ENCODE measurements at regions not wholly inside any gene's neighbourhood (a gene's known extent, or its start where the extent isn't known, plus 50 kb on each side); places are given as distances from the start of the nearest gene placed in this dataset.
"Not testable (repeated sequence)": the region's sequence is repeated elsewhere in the genome, so short reads cannot be mapped to it uniquely, and the experiment has no call there.

GRCh38 chr4:188688956-188689355 is 549.7 kb downstream of the TRIML1 start:
- no peak for DNase-seq
- intact Hi-C loops (cut with micrococcal nuclease) = no loop called here
- ATAC-seq = no peak

- ATAC-seq (no peak), DNase-seq (no peak)
- intact Hi-C loops (cut with micrococcal nuclease) = no loop called here
Observed at GRCh38 chr4:188691811-188692210, 552.6 kb downstream of the TRIML1 start.

- intact Hi-C loops (cut with micrococcal nuclease) = no loop called here
- no peak for ATAC-seq
- no peak for DNase-seq
Observed at GRCh38 chr4:188695261-188695660, 556.0 kb downstream of the TRIML1 start.

- no peak for DNase-seq
- intact Hi-C loops (cut with micrococcal nuclease) = no loop called here
- ATAC-seq = no peak
Observed at GRCh38 chr4:188697243-188697642, 558.0 kb downstream of the TRIML1 start.

GRCh38 chr4:188701952-188702351 is 562.7 kb downstream of the TRIML1 start:
- DNase-seq = no peak
- ATAC-seq = no peak
- intact Hi-C loops (cut with micrococcal nuclease) = no loop called here

GRCh38 chr4:188704288-188704687 is 565.0 kb downstream of the TRIML1 start:
- ATAC-seq = no peak
- intact Hi-C loops (cut with micrococcal nuclease) = no loop called here
- DNase-seq = no peak

GRCh38 chr4:188707036-188707435 is 567.8 kb downstream of the TRIML1 start:
- ATAC-seq = no peak
- intact Hi-C loops (cut with micrococcal nuclease) = no loop called here
- no peak for DNase-seq

GRCh38 chr4:188714501-188714900 is 575.3 kb downstream of the TRIML1 start:
- intact Hi-C loops (cut with micrococcal nuclease) = no loop called here
- no peak for ATAC-seq
- no peak for DNase-seq

GRCh38 chr4:188714907-188715306 is 575.7 kb downstream of the TRIML1 start:
- no peak for ATAC-seq
- intact Hi-C loops (cut with micrococcal nuclease) = no loop called here

GRCh38 chr4:188717661-188718060 is 578.4 kb downstream of the TRIML1 start:
- DNase-seq (no peak), ATAC-seq (no peak)
- intact Hi-C loops (cut with micrococcal nuclease) = no loop called here

More at GRCh38 chr4:188714907-188715306, 575.7 kb downstream of the TRIML1 start:
- no peak for DNase-seq

- ATAC-seq (no peak), DNase-seq (no peak)
- intact Hi-C loops (cut with micrococcal nuclease) = no loop called here
Observed at GRCh38 chr4:188719794-188720193, 580.6 kb downstream of the TRIML1 start.

- intact Hi-C loops (cut with micrococcal nuclease) = no loop called here
- no peak for DNase-seq
- no peak for ATAC-seq
Observed at GRCh38 chr4:188722911-188723310, 583.7 kb downstream of the TRIML1 start.

- intact Hi-C loops (cut with micrococcal nuclease) = no loop called here
- no peak for ATAC-seq
- DNase-seq = no peak
Observed at GRCh38 chr4:188727746-188728145, 588.5 kb downstream of the TRIML1 start.

- intact Hi-C loops (cut with micrococcal nuclease) = no loop called here
- ATAC-seq (no peak), DNase-seq (no peak)
Observed at GRCh38 chr4:188728359-188728758, 589.1 kb downstream of the TRIML1 start.

- intact Hi-C loops (cut with micrococcal nuclease) = no loop called here
Observed at GRCh38 chr4:188732131-188732530, 592.9 kb downstream of the TRIML1 start.

GRCh38 chr4:188735082-188735481 is 595.8 kb downstream of the TRIML1 start:
- ATAC-seq (no peak), DNase-seq (peak; percentile 18)
- intact Hi-C loops (cut with micrococcal nuclease) = no loop called here

More at GRCh38 chr4:188732131-188732530, 592.9 kb downstream of the TRIML1 start:
- no peak for ATAC-seq
- no peak for DNase-seq

- intact Hi-C loops (cut with micrococcal nuclease) = no loop called here
- DNase-seq (no peak), ATAC-seq (no peak)
Observed at GRCh38 chr4:188737251-188738002, 598.2 kb downstream of the TRIML1 start.

- ATAC-seq; intact Hi-C loops (cut with micrococcal nuclease): not testable (repeated sequence)
- peak; percentile 28 for DNase-seq
Observed at GRCh38 chr4:188738290-188738689, 599.0 kb downstream of the TRIML1 start.

GRCh38 chr4:188740172-188740571 is 600.9 kb downstream of the TRIML1 start:
- ATAC-seq; DNase-seq; intact Hi-C loops (cut with micrococcal nuclease): not testable (repeated sequence)

GRCh38 chr4:188740791-188741190 is 601.5 kb downstream of the TRIML1 start:
- intact Hi-C loops (cut with micrococcal nuclease) = not testable (repeated sequence)

GRCh38 chr4:188754372-188755002 is 615.2 kb downstream of the TRIML1 start:
- DNase-seq (no peak), ATAC-seq (no peak)
- intact Hi-C loops (cut with micrococcal nuclease) = no loop called here

More at GRCh38 chr4:188740791-188741190, 601.5 kb downstream of the TRIML1 start:
- not testable (repeated sequence) for DNase-seq, ATAC-seq
